ENCODE measurements at regions not wholly inside any gene's neighbourhood (a gene's known extent, or its start where the extent isn't known, plus 50 kb on each side); places are given as distances from the start of the nearest gene placed in this dataset.

DNA sequence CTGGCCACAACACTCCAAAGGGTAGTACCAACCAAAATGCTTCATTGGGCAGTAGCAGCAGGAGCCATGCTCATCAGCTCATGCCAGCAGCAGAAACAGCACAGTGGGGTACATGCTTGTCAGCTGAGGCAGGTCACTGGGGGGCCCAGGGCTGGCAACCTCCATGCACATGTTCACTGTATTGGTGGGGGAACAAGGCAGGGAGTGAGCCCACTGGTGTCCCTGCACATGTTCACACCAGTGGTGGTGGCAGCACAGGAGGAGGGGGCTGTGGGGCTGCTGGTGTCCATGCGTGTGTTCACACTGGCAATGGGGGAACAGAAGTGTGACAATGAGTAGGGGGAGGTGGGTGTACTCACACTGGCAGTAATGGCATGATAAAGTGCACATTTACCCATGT is 254.3 kb upstream of the KIF2A start:
- no peaks in the 10 kb centered on the region; the same call in 1 of the 2 replicates for H3K27me3 ChIP-seq (ENCODE audit: control insufficient read depth, insufficient read depth, low read length)
- no peak for DNase-seq
- no peak overlapping the region for H3K4me3 ChIP-seq (ENCODE audit: insufficient read depth, low read depth, low read length)

GRCh38 chr5:62059960-62060359 is 246.0 kb upstream of the KIF2A start:
- no peak for DNase-seq

More for the DNA sequence above, 254.3 kb upstream of the KIF2A start:
- H3K36me3 ChIP-seq (replicated peaks; ENCODE audit: control insufficient read depth, insufficient read depth, low read length), result no peaks in the 10 kb centered on the region

GRCh38 chr5:62065050-62065449 is 241.0 kb upstream of the KIF2A start:
- H3K4me3 ChIP-seq (ENCODE audit: insufficient read depth, low read depth, low read length), result no peak overlapping the region
- no peaks in the 10 kb centered on the region for H3K36me3 ChIP-seq (replicated peaks; ENCODE audit: control insufficient read depth, insufficient read depth, low read length)
- no peaks in the 10 kb centered on the region for H3K27me3 ChIP-seq (ENCODE audit: control insufficient read depth, insufficient read depth, low read length)
- DNase-seq, result no peak

More at GRCh38 chr5:62059960-62060359, 246.0 kb upstream of the KIF2A start:
- no peaks in the 10 kb centered on the region for H3K36me3 ChIP-seq (replicated peaks; ENCODE audit: control insufficient read depth, insufficient read depth, low read length)
- H3K4me3 ChIP-seq (ENCODE audit: insufficient read depth, low read depth, low read length), result no peak overlapping the region
- H3K27me3 ChIP-seq (ENCODE audit: control insufficient read depth, insufficient read depth, low read length), result no peaks in the 10 kb centered on the region; the same call in 1 of the 2 replicates

- Histone ChIP-seq H3K36me3 (replicated peaks; ENCODE audit: control insufficient read depth, insufficient read depth, low read length) (no peaks in the 10 kb centered on the region), H3K4me3 (ENCODE audit: insufficient read depth, low read depth, low read length) (no peak overlapping the region), H3K27me3 (ENCODE audit: control insufficient read depth, insufficient read depth, low read length) (no peaks in the 10 kb centered on the region)
- no peak for DNase-seq
These were observed 239.2 kb upstream of the KIF2A start for GRCh38 chr5:62066761-62067277.

DNA sequence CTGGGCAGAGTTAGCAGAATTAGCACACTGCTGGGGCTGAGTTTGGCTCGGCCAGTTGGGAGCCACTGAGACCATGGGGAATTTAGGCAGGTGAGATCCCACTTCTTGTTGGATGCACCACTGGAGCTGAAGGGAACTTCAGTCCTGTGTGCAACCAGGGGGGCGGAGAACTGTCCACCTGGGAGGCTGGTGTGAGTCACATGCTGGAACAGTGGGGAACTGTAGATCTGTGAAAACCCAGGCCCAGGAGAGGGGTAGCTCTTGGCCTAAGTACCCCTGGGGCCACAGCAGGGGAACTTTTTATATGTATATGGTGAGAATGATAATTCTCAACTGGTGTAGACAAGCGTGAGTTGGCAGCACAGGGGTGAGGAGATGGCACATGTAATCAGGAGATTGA is 237.5 kb upstream of the KIF2A start:
- no peak for DNase-seq
- H3K36me3 ChIP-seq (replicated peaks; ENCODE audit: control insufficient read depth, insufficient read depth, low read length), result no peaks in the 10 kb centered on the region
- H3K4me3 ChIP-seq (ENCODE audit: insufficient read depth, low read depth, low read length), result no peak overlapping the region

GRCh38 chr5:62077387-62077786 is 228.6 kb upstream of the KIF2A start:
- no peaks in the 10 kb centered on the region for H3K36me3 ChIP-seq (replicated peaks; ENCODE audit: control insufficient read depth, insufficient read depth, low read length)
- H3K27me3 ChIP-seq (ENCODE audit: control insufficient read depth, insufficient read depth, low read length), result no peaks in the 10 kb centered on the region
- no peak for DNase-seq
- H3K4me3 ChIP-seq (ENCODE audit: insufficient read depth, low read depth, low read length), result no peak overlapping the region

More for the DNA sequence above, 237.5 kb upstream of the KIF2A start:
- no peaks in the 10 kb centered on the region for H3K27me3 ChIP-seq (ENCODE audit: control insufficient read depth, insufficient read depth, low read length)

DNA sequence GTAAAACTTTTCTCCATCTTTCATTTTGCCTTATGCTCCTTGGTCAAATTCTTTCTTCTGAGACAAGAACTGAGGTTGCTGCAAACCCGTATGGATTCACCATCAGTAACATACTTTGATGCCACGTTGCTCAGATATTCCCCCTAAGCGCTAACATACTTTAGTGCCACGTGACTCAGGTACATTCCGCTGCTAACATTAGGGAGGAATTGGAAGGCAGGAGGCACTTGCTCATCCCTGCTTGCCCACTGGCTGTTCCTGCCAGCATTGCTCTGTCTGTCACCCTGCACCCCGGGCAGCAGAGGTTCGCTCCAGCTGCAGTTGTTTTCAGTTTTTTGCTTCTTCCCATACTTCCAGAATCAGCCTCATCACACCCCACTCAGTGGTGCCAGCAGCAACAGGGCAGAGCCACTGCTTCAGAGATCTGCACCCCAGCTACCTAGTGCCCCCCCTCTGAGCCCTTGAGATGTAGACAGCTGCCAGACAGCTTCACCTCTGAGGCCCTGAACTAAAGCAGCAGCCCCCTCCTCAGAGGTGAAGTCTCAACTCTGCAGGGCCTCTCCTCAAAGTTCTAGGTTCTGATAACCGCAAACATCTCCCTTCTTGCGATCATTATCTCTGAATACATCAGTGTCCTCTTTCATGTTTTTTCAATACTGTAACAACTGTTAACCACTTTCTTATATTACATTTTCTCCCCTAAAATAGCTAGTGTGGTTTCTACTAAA is 228.0 kb upstream of the KIF2A start:
- Histone ChIP-seq H3K4me3 (ENCODE audit: insufficient read depth, low read depth, low read length) (no peak overlapping the region), H3K36me3 (replicated peaks; ENCODE audit: control insufficient read depth, insufficient read depth, low read length) (no peaks in the 10 kb centered on the region), H3K27me3 (ENCODE audit: control insufficient read depth, insufficient read depth, low read length) (peaks cover under 1% of the 10 kb centered on the region; the same call in 1 of the 2 replicates)
- no peak for DNase-seq

DNA sequence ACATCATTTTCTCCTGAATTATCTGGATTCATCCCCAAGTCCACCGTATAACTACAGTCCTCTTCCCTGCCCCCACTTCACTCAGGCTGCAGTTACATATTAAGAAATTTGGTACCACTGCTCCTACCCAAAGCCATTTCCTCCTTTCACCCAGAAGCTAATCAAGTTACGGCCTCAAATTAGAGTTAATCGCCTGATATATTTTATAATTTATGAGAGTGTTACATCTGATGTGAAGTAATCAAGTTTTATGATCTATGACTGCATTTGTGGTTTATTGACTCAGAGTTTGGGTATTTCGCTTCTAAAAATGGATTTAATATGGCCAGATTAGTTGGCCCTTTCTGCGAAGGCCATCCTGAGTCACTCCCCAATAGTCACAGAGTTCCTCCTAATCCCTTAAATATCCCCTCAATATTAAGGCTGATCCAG is 223.6 kb upstream of the KIF2A start:
- no peak for DNase-seq
- Histone ChIP-seq H3K4me3 (ENCODE audit: insufficient read depth, low read depth, low read length) (no peak overlapping the region), H3K36me3 (replicated peaks; ENCODE audit: control insufficient read depth, insufficient read depth, low read length) (no peaks in the 10 kb centered on the region), H3K27me3 (ENCODE audit: control insufficient read depth, insufficient read depth, low read length) (peaks cover 2% of the 10 kb centered on the region; the same call in 1 of the 2 replicates)

GRCh38 chr5:62083247-62083646 is 222.8 kb upstream of the KIF2A start:
- Histone ChIP-seq H3K27me3 (ENCODE audit: control insufficient read depth, insufficient read depth, low read length) (peaks cover 2% of the 10 kb centered on the region; the same call in 1 of the 2 replicates), H3K36me3 (replicated peaks; ENCODE audit: control insufficient read depth, insufficient read depth, low read length) (no peaks in the 10 kb centered on the region), H3K4me3 (ENCODE audit: insufficient read depth, low read depth, low read length) (no peak overlapping the region)
- DNase-seq, result no peak

GRCh38 chr5:62083661-62084060 is 222.3 kb upstream of the KIF2A start:
- DNase-seq, result no peak
- H3K36me3 ChIP-seq (replicated peaks; ENCODE audit: control insufficient read depth, insufficient read depth, low read length), result no peaks in the 10 kb centered on the region
- H3K27me3 ChIP-seq (ENCODE audit: control insufficient read depth, insufficient read depth, low read length), result peaks cover 2% of the 10 kb centered on the region; the same call in 1 of the 2 replicates
- H3K4me3 ChIP-seq (ENCODE audit: insufficient read depth, low read depth, low read length), result no peak overlapping the region

- no peak for DNase-seq
These were observed 221.6 kb upstream of the KIF2A start for GRCh38 chr5:62084391-62084790.

DNA sequence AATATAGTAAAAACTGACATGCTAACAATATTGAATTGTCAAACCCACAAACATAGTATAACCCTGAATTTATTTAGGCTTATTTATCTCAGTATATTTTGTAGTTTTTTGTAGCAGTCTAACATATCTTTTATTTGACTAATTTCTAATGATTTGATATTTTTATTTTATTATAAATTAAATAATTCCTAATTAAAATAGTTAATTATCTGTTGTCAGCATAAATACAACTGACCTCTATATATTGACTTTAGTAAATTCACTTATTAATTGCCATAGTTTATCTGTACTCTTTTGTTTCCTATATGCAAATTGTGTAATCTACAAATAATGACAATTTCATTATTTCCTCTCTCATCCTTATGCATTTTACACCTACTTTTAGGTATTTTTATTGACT is 215.1 kb upstream of the KIF2A start:
- H3K4me3 ChIP-seq (ENCODE audit: insufficient read depth, low read depth, low read length), result no peak overlapping the region
- H3K36me3 ChIP-seq (replicated peaks; ENCODE audit: control insufficient read depth, insufficient read depth, low read length), result no peaks in the 10 kb centered on the region
- H3K27me3 ChIP-seq (ENCODE audit: control insufficient read depth, insufficient read depth, low read length), result no peaks in the 10 kb centered on the region
- no peak for DNase-seq

More at GRCh38 chr5:62084391-62084790, 221.6 kb upstream of the KIF2A start:
- H3K27me3 ChIP-seq (ENCODE audit: control insufficient read depth, insufficient read depth, low read length), result peaks cover 2% of the 10 kb centered on the region; the same call in 1 of the 2 replicates
- H3K36me3 ChIP-seq (replicated peaks; ENCODE audit: control insufficient read depth, insufficient read depth, low read length), result no peaks in the 10 kb centered on the region
- no peak overlapping the region for H3K4me3 ChIP-seq (ENCODE audit: insufficient read depth, low read depth, low read length)

DNA sequence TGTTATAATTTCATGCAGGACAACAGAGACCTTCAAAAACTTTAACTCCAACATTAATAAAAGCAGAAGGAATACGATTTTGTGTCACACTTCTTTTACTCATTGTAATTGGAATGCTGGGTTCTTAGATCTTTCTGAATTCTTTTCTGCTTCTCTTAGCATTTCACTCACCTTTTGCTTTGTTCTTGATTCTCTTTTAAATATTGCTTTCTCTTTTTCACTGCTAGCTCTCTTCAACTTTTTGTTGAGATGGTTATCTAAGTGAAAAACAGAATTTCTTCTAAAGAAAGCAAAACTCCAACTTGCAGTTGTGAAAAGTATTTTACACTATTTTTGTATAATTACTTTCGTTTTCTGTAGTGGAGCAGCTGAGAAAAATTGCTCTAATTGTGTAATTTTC is 212.6 kb upstream of the KIF2A start:
- H3K4me3 ChIP-seq (ENCODE audit: insufficient read depth, low read depth, low read length), result no peak overlapping the region
- no peaks in the 10 kb centered on the region for H3K27me3 ChIP-seq (ENCODE audit: control insufficient read depth, insufficient read depth, low read length)
- no peaks in the 10 kb centered on the region for H3K36me3 ChIP-seq (replicated peaks; ENCODE audit: control insufficient read depth, insufficient read depth, low read length)
- DNase-seq, result no peak

DNA sequence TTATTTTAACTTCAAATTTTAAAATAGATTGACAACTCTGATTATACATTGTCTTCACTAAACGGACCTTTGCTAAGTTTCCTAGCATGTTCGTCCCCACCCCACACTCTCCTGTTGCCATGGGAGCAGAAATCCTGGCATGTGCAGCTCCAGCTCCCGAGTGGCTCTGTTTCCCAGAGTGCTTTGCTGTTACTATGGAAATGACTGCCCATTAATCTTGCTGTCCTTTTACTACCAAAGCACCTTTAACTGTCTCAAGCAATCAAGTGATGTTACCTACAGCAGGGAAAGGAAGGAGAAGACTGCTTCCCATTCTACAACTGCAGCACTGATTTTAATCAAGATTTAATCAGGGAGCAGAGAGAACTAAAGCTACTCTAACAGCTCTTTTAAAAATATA is 212.0 kb upstream of the KIF2A start:
- DNase-seq, result peak; percentile 14
- Histone ChIP-seq H3K27me3 (ENCODE audit: control insufficient read depth, insufficient read depth, low read length) (no peaks in the 10 kb centered on the region), H3K36me3 (replicated peaks; ENCODE audit: control insufficient read depth, insufficient read depth, low read length) (no peaks in the 10 kb centered on the region), H3K4me3 (ENCODE audit: insufficient read depth, low read depth, low read length) (no peak overlapping the region)

GRCh38 chr5:62097361-62097760 is 208.6 kb upstream of the KIF2A start:
- Histone ChIP-seq H3K4me3 (ENCODE audit: insufficient read depth, low read depth, low read length) (no peak overlapping the region), H3K27me3 (ENCODE audit: control insufficient read depth, insufficient read depth, low read length) (no peaks in the 10 kb centered on the region), H3K36me3 (replicated peaks; ENCODE audit: control insufficient read depth, insufficient read depth, low read length) (no peaks in the 10 kb centered on the region)
- no peak for DNase-seq
